Astrocyte of the cerebellum (primary cell): ENCODE measurements at regions not wholly inside any gene's neighbourhood (a gene's known extent, or its start where the extent isn't known, plus 50 kb on each side); places are given as distances from the start of the nearest gene placed in this dataset.
A peak's percentile ranks its signal among the peaks of the same experiment; 100 is the strongest.
"Not testable (repeated sequence)": the region's sequence is repeated elsewhere in the genome, so short reads cannot be mapped to it uniquely, and the experiment has no call there.

ENCODE experiments used
- DNase-seq: peaks from one replicate; pipeline ENCODE4 v3.0.0-alpha.2; 2011; ENCODE audit warnings: low read depth
- H3K4me3 ChIP-seq: 2 replicates; pipeline ENCODE4 v1.5.1; 2011; ENCODE audit warnings: mild to moderate bottlenecking, low read depth, low read length, moderate library complexity
- CTCF ChIP-seq: IDR thresholded peaks from 2 replicates; pipeline ENCODE4 v1.5.1; 2012; ENCODE audit warnings: low read length, low read depth, moderate library complexity, mild to moderate bottlenecking; ENCODE audit errors: missing control alignments
- in situ Hi-C: cut with HindIII; loops from 2 replicates; pipeline ENCODE4 v1.10.0; 2017; ENCODE audit warnings: low sequenced_read_pairs

DNA sequence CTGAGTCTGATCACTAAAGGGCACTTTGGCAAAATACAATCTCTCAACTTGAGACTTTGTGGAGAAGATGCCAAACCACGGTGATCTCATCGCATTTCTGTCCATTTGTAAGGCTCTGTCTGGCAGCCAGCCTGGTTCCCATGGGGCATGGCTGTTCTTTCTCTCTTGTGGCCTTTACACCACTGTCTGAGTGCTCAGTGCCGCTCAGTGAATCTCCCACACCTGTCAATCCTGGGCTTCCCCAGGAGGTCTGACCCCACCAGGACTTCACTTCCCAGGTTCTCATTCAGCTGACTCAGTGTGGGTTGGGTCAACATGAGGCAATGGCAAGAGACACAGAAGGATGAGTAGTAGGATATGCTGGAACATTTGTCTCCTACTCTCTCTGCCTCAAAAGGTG lies 96.8 kb upstream of the TRIB2 start:
- no peak overlapping the region for H3K4me3 ChIP-seq
- in situ Hi-C loops: no loop called here
- peak; percentile 97 for DNase-seq
- TF ChIP-seq CTCF: no peak

DNA sequence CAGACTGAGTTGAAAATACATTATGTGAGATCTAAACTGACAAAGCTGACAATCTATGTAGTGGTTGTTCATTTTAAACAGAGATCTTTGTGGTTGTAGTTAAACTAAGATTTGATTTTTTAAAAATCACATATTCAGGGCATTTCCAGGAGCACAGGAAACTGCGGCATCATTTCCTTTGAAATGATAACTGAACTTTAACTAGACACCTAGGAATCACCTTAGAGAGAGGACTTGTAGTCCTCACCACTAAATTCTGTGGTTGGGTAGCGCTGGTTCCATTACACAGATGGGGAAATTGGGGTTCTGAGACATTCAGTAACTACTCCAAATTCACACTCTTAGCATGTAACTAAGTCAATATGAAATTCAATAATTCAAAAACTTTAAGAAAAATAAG lies 96.0 kb upstream of the TRIB2 start:
- in situ Hi-C loops: no loop called here
- no peak for DNase-seq
- TF ChIP-seq CTCF: no peak
- H3K4me3 ChIP-seq: no peak overlapping the region

DNA sequence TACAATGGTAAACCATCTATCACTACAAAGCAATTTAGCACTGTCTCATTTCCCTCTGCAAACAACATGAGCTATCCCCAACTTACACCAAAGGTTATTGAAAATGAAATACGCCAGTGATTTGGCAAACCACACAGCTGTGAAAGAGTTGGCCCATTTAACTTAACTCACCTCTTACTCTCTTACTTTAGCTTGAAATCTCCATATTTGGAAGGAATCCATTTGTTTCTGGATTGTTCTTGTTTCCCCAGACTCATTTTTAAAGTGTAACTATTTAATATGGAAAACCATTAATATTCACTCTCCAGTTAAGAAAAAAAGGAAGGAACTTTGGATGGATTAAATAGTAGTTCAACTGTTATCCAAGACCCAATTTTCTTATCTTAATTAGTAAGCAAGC lies 93.7 kb upstream of the TRIB2 start:
- no peak overlapping the region for H3K4me3 ChIP-seq
- in situ Hi-C loops: no loop called here
- no peak for TF ChIP-seq CTCF
- DNase-seq: no peak

DNA sequence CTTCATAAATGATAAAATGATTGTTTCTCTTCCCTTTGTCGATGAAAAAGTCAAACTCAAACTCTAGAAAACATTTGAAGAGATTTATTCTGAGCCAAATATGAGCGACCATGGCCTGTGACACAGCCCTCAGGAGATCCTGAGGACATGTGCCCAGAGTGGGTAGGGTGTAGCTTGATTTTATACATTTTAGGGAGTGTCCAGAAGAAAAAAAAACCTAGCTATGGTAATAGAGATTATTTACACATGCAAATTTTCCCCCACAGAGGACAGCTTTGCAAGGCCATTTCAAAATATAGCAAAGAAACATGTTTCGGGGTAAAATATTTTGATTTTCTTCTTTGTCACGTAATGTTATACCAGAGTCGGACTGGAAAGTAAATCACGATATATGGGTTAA lies 92.4 kb upstream of the TRIB2 start:
- in situ Hi-C loops: no loop called here
- H3K4me3 ChIP-seq: no peak overlapping the region
- no peak for DNase-seq
- no peak for TF ChIP-seq CTCF

GRCh38 chr2:12624905-12625598 lies 91.7 kb upstream of the TRIB2 start:
- in situ Hi-C loops: no loop called here
- TF ChIP-seq CTCF: no peak
- H3K4me3 ChIP-seq: no peak overlapping the region
- DNase-seq: no peak

DNA sequence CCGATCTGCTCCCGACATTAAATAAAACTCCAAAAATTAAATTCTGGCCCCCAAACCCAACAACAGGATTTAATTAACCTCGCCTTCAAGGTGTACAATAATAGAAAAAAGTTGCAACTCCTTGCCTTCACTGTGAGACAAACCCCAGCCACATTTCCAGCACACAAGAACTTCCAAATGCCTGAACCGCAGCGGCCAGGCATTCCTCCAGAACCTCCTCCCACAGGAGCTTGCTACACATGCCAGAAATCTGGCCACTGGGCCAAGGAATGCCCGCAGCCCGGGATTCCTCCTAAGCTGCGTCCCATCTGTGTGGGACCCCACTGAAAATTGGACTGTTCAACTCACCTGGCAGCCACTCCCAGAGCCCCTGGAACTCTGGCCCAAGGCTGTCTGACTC lies 88.2 kb upstream of the TRIB2 start:
- in situ Hi-C loops, H3K4me3 ChIP-seq, DNase-seq: not testable (repeated sequence)

GRCh38 chr2:12636837-12637581 lies 79.7 kb upstream of the TRIB2 start:
- H3K4me3 ChIP-seq: no peak overlapping the region
- in situ Hi-C loops: no loop called here
- no peak for DNase-seq
- TF ChIP-seq CTCF: no peak
